ENCODE measurements at regions not wholly inside any gene's neighbourhood (a gene's known extent, or its start where the extent isn't known, plus 50 kb on each side); places are given as distances from the start of the nearest gene placed in this dataset.
"Not testable (repeated sequence)": the region's sequence is repeated elsewhere in the genome, so short reads cannot be mapped to it uniquely, and the experiment has no call there.

- not testable (repeated sequence) for DNase-seq (ENCODE audit: low spot score in 2 of 2); H3K36me3 Mint-ChIP-seq; H3K27ac Mint-ChIP-seq; H3K9me3 Mint-ChIP-seq; H3K4me1 Mint-ChIP-seq; H3K4me3 Mint-ChIP-seq; ATAC-seq
These were observed 52.9 kb downstream of the CDY2B start for GRCh38 chrY:17827155-17827554.

GRCh38 chrY:17819700-17820099 lies 60.3 kb downstream of the CDY2B start:
- not testable (repeated sequence) for H3K36me3 Mint-ChIP-seq; H3K4me3 Mint-ChIP-seq; H3K4me1 Mint-ChIP-seq; ATAC-seq; H3K9me3 Mint-ChIP-seq; H3K27ac Mint-ChIP-seq; DNase-seq (ENCODE audit: low spot score in 2 of 2)

- not testable (repeated sequence) for H3K4me3 Mint-ChIP-seq, H3K4me1 Mint-ChIP-seq
These were observed 60.9 kb downstream of the CDY2B start for GRCh38 chrY:17819025-17819646.

GRCh38 chrY:17817076-17818068 lies 62.6 kb downstream of the CDY2B start:
- not testable (repeated sequence) for H3K4me3 Mint-ChIP-seq; DNase-seq (ENCODE audit: low spot score in 2 of 2); H3K9me3 Mint-ChIP-seq; H3K4me1 Mint-ChIP-seq; H3K36me3 Mint-ChIP-seq; H3K27ac Mint-ChIP-seq; ATAC-seq

More at GRCh38 chrY:17819025-17819646, 60.9 kb downstream of the CDY2B start:
- H3K36me3 Mint-ChIP-seq; DNase-seq (ENCODE audit: low spot score in 2 of 2); H3K27ac Mint-ChIP-seq; H3K9me3 Mint-ChIP-seq; ATAC-seq: not testable (repeated sequence)

- not testable (repeated sequence) for H3K27ac Mint-ChIP-seq
These were observed 67.4 kb downstream of the CDY2B start for GRCh38 chrY:17812664-17813063.

GRCh38 chrY:17799915-17800314 lies 80.1 kb downstream of the CDY2B start:
- H3K4me3 Mint-ChIP-seq; H3K4me1 Mint-ChIP-seq; DNase-seq (ENCODE audit: low spot score in 2 of 2); ATAC-seq; H3K36me3 Mint-ChIP-seq; H3K27ac Mint-ChIP-seq; H3K9me3 Mint-ChIP-seq: not testable (repeated sequence)

More at GRCh38 chrY:17812664-17813063, 67.4 kb downstream of the CDY2B start:
- H3K4me1 Mint-ChIP-seq; DNase-seq (ENCODE audit: low spot score in 2 of 2); ATAC-seq; H3K9me3 Mint-ChIP-seq; H3K4me3 Mint-ChIP-seq; H3K36me3 Mint-ChIP-seq: not testable (repeated sequence)

GRCh38 chrY:17787214-17787613 lies 92.8 kb downstream of the CDY2B start:
- H3K4me1 Mint-ChIP-seq; DNase-seq (ENCODE audit: low spot score in 2 of 2); H3K4me3 Mint-ChIP-seq; H3K9me3 Mint-ChIP-seq; ATAC-seq; H3K36me3 Mint-ChIP-seq; H3K27ac Mint-ChIP-seq: not testable (repeated sequence)

GRCh38 chrY:17766000-17766699 lies 113.9 kb downstream of the CDY2B start:
- H3K36me3 Mint-ChIP-seq; H3K4me1 Mint-ChIP-seq; H3K9me3 Mint-ChIP-seq; H3K27ac Mint-ChIP-seq; ATAC-seq; DNase-seq (ENCODE audit: low spot score in 2 of 2); H3K4me3 Mint-ChIP-seq: not testable (repeated sequence)

- ATAC-seq, H3K9me3 Mint-ChIP-seq: not testable (repeated sequence)
These were observed 120.8 kb downstream of the CDY2B start for GRCh38 chrY:17759213-17759612.

GRCh38 chrY:17752887-17753497 lies 127.0 kb downstream of the CDY2B start:
- H3K4me3 Mint-ChIP-seq; DNase-seq (ENCODE audit: low spot score in 2 of 2); H3K4me1 Mint-ChIP-seq; H3K36me3 Mint-ChIP-seq; ATAC-seq; H3K27ac Mint-ChIP-seq; H3K9me3 Mint-ChIP-seq: not testable (repeated sequence)

More at GRCh38 chrY:17759213-17759612, 120.8 kb downstream of the CDY2B start:
- not testable (repeated sequence) for H3K36me3 Mint-ChIP-seq; DNase-seq (ENCODE audit: low spot score in 2 of 2); H3K27ac Mint-ChIP-seq; H3K4me3 Mint-ChIP-seq; H3K4me1 Mint-ChIP-seq

- not testable (repeated sequence) for ATAC-seq; H3K4me3 Mint-ChIP-seq; H3K36me3 Mint-ChIP-seq; H3K9me3 Mint-ChIP-seq; H3K4me1 Mint-ChIP-seq; H3K27ac Mint-ChIP-seq; DNase-seq (ENCODE audit: low spot score in 2 of 2)
These were observed 140.2 kb downstream of the CDY2B start for GRCh38 chrY:17739852-17740251.

GRCh38 chrY:17729474-17729873 lies 150.5 kb downstream of the CDY2B start:
- not testable (repeated sequence) for H3K27ac Mint-ChIP-seq; ATAC-seq; H3K4me3 Mint-ChIP-seq; H3K9me3 Mint-ChIP-seq; DNase-seq (ENCODE audit: low spot score in 2 of 2); H3K36me3 Mint-ChIP-seq; H3K4me1 Mint-ChIP-seq

- not testable (repeated sequence) for H3K36me3 Mint-ChIP-seq; H3K27ac Mint-ChIP-seq; H3K9me3 Mint-ChIP-seq; ATAC-seq; DNase-seq (ENCODE audit: low spot score in 2 of 2); H3K4me1 Mint-ChIP-seq; H3K4me3 Mint-ChIP-seq
These were observed 163.5 kb downstream of the CDY2B start for GRCh38 chrY:17716329-17717043.

GRCh38 chrY:17668037-17668436 lies 212.0 kb downstream of the CDY2B start:
- not testable (repeated sequence) for H3K36me3 Mint-ChIP-seq; H3K4me1 Mint-ChIP-seq; ATAC-seq; H3K9me3 Mint-ChIP-seq; H3K27ac Mint-ChIP-seq; H3K4me3 Mint-ChIP-seq; DNase-seq (ENCODE audit: low spot score in 2 of 2)

Measured in stimulated activated effector memory CD8-positive, alpha-beta T cell treated with anti-CD3 and anti-CD28 coated beads, Interleukin-12 subunit alpha, Interleukin-12 subunit beta, amount 100 ng/mL, for 72 hours (primary cell).